Stomach (tissue), 8 donors: ENCODE measurements at regions not wholly inside any gene's neighbourhood (a gene's known extent, or its start where the extent isn't known, plus 50 kb on each side); places are given as distances from the start of the nearest gene placed in this dataset.

ENCODE experiments used
- DNase-seq, 2 donors: peaks; one replicate each; pipeline versions ENCODE4 v3.0.0 to v3.0.0-alpha.2; 2013 to 2019
- H3K27ac ChIP-seq, 5 donors: fragments of 200-600 bp in 4 of 5; sonication (generic) in 4 of 5; one replicate each; pipeline ENCODE4 v1.5.1; 2013 to 2019; ENCODE audit warnings: mild to moderate bottlenecking in 1 of 5, moderate library complexity in 1 of 5
- H3K27me3 ChIP-seq, 3 donors: fragments of 200-600 bp; sonication (generic); one replicate each; pipeline ENCODE4 v1.5.1; 2017 to 2019; ENCODE audit warnings: mixed run types in 1 of 3
- H3K36me3 ChIP-seq, 4 donors: fragments of 200-600 bp; sonication (generic); 1 replicate in 3 of 4; 2 replicates in 1 of 4; pipeline ENCODE4 v1.5.1; 2016 to 2019
- H3K4me1 ChIP-seq, 4 donors: fragments of 200-600 bp; sonication (generic); one replicate each; pipeline ENCODE4 v1.5.1; 2016 to 2019
- H3K4me3 ChIP-seq, 4 donors: fragments of 200-600 bp; sonication (generic) in 3 of 4; one replicate each; pipeline ENCODE4 v1.5.1; 2016 to 2019; ENCODE audit warnings: mild to moderate bottlenecking in 1 of 4
- H3K9me3 ChIP-seq, 4 donors: fragments of 200-600 bp; sonication (generic); one replicate each; pipeline ENCODE4 v1.5.1; 2016 to 2019
- EP300 ChIP-seq: sonication (generic); formaldehyde crosslinking; IDR thresholded peaks from one replicate; pipeline ENCODE4 v1.6.1; 2017; ENCODE audit warnings: antibody characterized with exemption
- POLR2A ChIP-seq, 4 donors: fragments of 450-650 bp; IDR thresholded peaks; one replicate each; pipeline ENCODE4 v1.6.1; 2016; ENCODE audit warnings: antibody characterized with exemption in 4 of 4, control low read depth in 2 of 4, mild to moderate bottlenecking in 1 of 4, moderate library complexity in 1 of 4
- POLR2AphosphoS5 ChIP-seq, 3 donors: sonication (generic); formaldehyde crosslinking; IDR thresholded peaks; one replicate each; pipeline ENCODE4 v1.6.1; 2016; ENCODE audit warnings: antibody characterized with exemption in 3 of 3
- WGBS, 5 donors: extraction: QIAGEN DNeasy Blood & Tissue Kit in 3 of 5; methylation state at CpG; one replicate each; pipeline versions ENCODE4 v1.1.5 to v1.1.7; 2013 to 2018; 5-methylcytosine and 5-hydroxymethylcytosine counted together
- intact Hi-C: fragments of 100-400 bp; cut with DNase I; formaldehyde crosslinking; loops from one replicate; pipeline ENCODE4 v1.15.1; 2023; ENCODE audit warnings: low total_unique reads
- TF ChIP-seq, protein P1 (sequence below), 7 experiments: fragments of 450-650 bp in 4 of 7; fragments of 200-600 bp in 3 of 7; sonication (generic) in 3 of 7; IDR thresholded peaks; one replicate each; pipeline ENCODE4 v1.5.1; 2016 to 2019; ENCODE audit warnings: antibody characterized with exemption in 7 of 7, control low read depth in 2 of 7, mild to moderate bottlenecking in 1 of 7
- donor health status: healthy with polysubstance abuse.
- donor health status: Bipolar disorder and iron deficiency.
- donor health status: healthy.

DNA sequence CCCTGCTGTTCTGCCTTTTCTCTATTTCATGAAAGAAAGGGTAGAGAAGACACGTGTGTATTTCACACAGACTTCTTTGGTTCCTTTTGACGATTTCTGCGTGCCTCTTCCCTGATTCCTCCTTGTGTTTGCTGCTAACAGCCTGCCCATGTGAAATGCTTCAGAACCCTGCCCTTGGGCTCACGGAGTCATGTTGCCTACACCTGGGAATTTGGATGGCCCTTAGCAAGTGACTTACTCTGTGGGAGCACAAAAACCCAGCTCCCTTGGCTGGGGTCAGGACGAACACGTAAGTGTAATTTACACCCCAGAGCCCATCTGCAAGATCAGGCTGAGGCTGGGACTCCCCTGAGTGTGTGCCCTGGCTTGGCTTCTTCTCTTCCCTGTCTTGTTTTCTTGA, 220.3 kb upstream of the BCOR start:
- intact Hi-C loops, result no loop called here
- H3K27ac ChIP-seq, result no peak overlapping the region
- 75 to 92% (median 90%) methylated on average over 6 of the region's 6 CpGs for WGBS, 5 donors
- H3K9me3 ChIP-seq, result peaks cover 0 to 71% (median 31%) of the 10 kb centered on the region in 4 donors
- H3K36me3 ChIP-seq, result no peaks in the 10 kb centered on the region
- no peak for DNase-seq
- H3K27me3 ChIP-seq, result no peaks in the 10 kb centered on the region
- H3K4me1 ChIP-seq, result no peaks in the 10 kb centered on the region
- TF ChIP-seq EP300, result no peak
- TF ChIP-seq POLR2A (IDR thresholded peaks at IDR 0.05), result no peak
- TF ChIP-seq POLR2AphosphoS5 (IDR thresholded peaks at IDR 0.05), result no peak
- TF ChIP-seq, protein P1, sequence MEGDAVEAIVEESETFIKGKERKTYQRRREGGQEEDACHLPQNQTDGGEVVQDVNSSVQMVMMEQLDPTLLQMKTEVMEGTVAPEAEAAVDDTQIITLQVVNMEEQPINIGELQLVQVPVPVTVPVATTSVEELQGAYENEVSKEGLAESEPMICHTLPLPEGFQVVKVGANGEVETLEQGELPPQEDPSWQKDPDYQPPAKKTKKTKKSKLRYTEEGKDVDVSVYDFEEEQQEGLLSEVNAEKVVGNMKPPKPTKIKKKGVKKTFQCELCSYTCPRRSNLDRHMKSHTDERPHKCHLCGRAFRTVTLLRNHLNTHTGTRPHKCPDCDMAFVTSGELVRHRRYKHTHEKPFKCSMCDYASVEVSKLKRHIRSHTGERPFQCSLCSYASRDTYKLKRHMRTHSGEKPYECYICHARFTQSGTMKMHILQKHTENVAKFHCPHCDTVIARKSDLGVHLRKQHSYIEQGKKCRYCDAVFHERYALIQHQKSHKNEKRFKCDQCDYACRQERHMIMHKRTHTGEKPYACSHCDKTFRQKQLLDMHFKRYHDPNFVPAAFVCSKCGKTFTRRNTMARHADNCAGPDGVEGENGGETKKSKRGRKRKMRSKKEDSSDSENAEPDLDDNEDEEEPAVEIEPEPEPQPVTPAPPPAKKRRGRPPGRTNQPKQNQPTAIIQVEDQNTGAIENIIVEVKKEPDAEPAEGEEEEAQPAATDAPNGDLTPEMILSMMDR (IDR thresholded peaks at IDR 0.05), result no peak
- no peak overlapping the region for H3K4me3 ChIP-seq

DNA sequence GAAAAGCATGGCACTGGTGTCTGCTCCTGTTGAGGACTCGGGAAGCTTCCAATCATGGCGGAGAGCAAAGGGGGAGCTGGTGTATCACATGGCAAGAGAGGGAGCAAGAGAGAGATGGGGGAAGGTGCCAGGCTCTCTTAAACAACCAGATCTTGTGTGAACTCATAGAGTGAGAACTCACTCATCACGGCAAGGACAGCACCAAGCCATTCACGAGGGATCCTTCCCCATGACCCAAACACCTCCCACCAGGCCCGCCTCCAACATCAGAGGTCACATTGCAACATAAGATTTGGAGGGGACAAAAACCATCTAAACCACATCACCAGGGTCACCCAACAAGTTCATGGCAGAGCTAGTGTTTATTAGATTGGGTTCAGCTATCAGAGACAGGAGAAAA, 218.7 kb upstream of the BCOR start:
- intact Hi-C loops, result no loop called here
- no peak for DNase-seq
- TF ChIP-seq POLR2AphosphoS5 (IDR thresholded peaks at IDR 0.05) (no peak), EP300 (no peak), POLR2A (IDR thresholded peaks at IDR 0.05) (no peak)
- TF ChIP-seq, protein P1 (IDR thresholded peaks at IDR 0.05), result no peak
- H3K36me3 ChIP-seq, result no peaks in the 10 kb centered on the region
- peaks cover 0 to 4% (median 0%) of the 10 kb centered on the region in 3 donors for H3K27me3 ChIP-seq
- 83 to 96% (median 92%) methylated on average over 5 of the region's 5 CpGs for WGBS, 5 donors
- H3K4me3 ChIP-seq, result no peak overlapping the region
- peaks cover 0 to 66% (median 28%) of the 10 kb centered on the region in 4 donors for H3K9me3 ChIP-seq
- no peaks in the 10 kb centered on the region for H3K4me1 ChIP-seq
- no peak overlapping the region for H3K27ac ChIP-seq

DNA sequence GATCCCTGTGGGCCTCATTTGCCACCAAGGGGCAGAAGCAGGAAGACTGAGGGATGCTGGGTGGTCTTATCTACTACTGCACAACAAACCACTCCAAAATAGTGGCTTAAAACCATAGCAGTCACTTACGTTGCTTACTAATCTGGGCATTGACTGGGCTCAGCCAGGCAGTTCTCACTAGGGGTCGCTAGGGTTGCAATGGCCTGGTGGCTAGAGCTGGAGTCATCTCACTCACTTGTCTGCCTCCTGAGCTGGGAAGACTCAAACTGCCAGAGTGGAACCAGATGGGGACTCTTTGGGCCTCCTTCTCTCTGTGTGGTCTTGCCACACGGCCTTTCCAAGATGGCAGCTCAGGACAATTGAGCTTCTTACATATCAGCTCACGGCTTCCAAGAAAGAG, 216.3 kb upstream of the BCOR start:
- peak in 1 of 2 donors; percentile 23 for DNase-seq
- H3K4me1 ChIP-seq, result no peaks in the 10 kb centered on the region
- intact Hi-C loops, result no loop called here
- H3K27me3 ChIP-seq, result peaks cover 0 to 4% (median 0%) of the 10 kb centered on the region in 3 donors
- no peak overlapping the region for H3K27ac ChIP-seq
- H3K36me3 ChIP-seq, result no peaks in the 10 kb centered on the region
- TF ChIP-seq POLR2AphosphoS5 (IDR thresholded peaks at IDR 0.05), result no peak
- no peak for TF ChIP-seq EP300
- TF ChIP-seq POLR2A (IDR thresholded peaks at IDR 0.05), result no peak
- TF ChIP-seq, protein P1 (IDR thresholded peaks at IDR 0.05), result no peak
- WGBS, 5 donors, result 58 to 75% (median 66%) methylated on average over 3 to 4 of the region's 4 CpGs
- H3K9me3 ChIP-seq, result peaks cover 0 to 47% (median 19%) of the 10 kb centered on the region in 4 donors
- no peak overlapping the region for H3K4me3 ChIP-seq

DNA sequence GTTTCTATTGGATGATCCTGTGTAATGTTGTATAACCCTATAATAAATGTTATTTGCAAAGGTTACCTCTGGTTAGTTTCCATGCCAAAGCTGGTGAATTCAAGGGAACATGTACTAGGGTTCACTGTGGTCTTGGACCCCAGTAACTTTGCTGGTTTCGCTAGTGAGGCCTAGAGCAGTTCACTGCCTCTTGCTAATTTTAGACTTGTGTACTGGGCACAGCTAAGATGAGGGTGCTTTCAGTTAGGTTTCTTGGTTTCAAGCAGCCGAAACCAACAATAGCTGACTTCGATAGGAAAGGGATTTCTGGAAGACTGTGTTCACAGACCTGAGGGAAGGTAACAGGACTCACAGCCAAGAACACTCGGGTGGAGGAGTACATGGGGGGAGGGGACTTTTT, 215.5 kb upstream of the BCOR start:
- 83 to 96% (median 84%) methylated on average over 4 of the region's 4 CpGs for WGBS, 5 donors
- H3K36me3 ChIP-seq, result no peaks in the 10 kb centered on the region

More for the DNA sequence above, 215.5 kb upstream of the BCOR start:
- no peak for TF ChIP-seq EP300
- no peak for TF ChIP-seq POLR2A (IDR thresholded peaks at IDR 0.05)
- TF ChIP-seq POLR2AphosphoS5 (IDR thresholded peaks at IDR 0.05), result no peak
- TF ChIP-seq, protein P1 (IDR thresholded peaks at IDR 0.05), result no peak
- H3K27ac ChIP-seq, result no peak overlapping the region
- peaks cover 0 to 6% (median 0%) of the 10 kb centered on the region in 3 donors for H3K27me3 ChIP-seq
- H3K9me3 ChIP-seq, result peaks cover 0 to 40% (median 16%) of the 10 kb centered on the region in 4 donors
- H3K4me1 ChIP-seq, result no peaks in the 10 kb centered on the region
- DNase-seq, result no peak
- H3K4me3 ChIP-seq, result no peak overlapping the region
- intact Hi-C loops, result no loop called here
